Neural progenitor cell (in vitro differentiated cells): ENCODE measurements at regions not wholly inside any gene's neighbourhood (a gene's known extent, or its start where the extent isn't known, plus 50 kb on each side); places are given as distances from the start of the nearest gene placed in this dataset.

Experiments used
- DNase-seq: peaks from one replicate; pipeline ENCODE4 v3.0.0-alpha.2; 2016; ENCODE audit warnings: low spot score
- H2AFZ ChIP-seq: fragments of 200-600 bp; sonication (generic); replicated peaks from 2 replicates; pipeline ENCODE4 v1.6.1; 2016; ENCODE audit warnings: antibody characterized with exemption
- H3F3A ChIP-seq: fragments of 200-600 bp; sonication (generic); 2 replicates; pipeline ENCODE4 v1.6.1; 2016; ENCODE audit warnings: antibody characterized with exemption, low read depth
- H3K27ac ChIP-seq: fragments of 200-600 bp; sonication (generic); 2 replicates; pipeline ENCODE4 v1.5.1; 2016; ENCODE audit warnings: mild to moderate bottlenecking
- H3K27me3 ChIP-seq: fragments of 200-600 bp; sonication (generic); 2 replicates; pipeline ENCODE4 v1.6.1; 2016; ENCODE audit warnings: mild to moderate bottlenecking, moderate library complexity
- H3K36me3 ChIP-seq: fragments of 200-600 bp; sonication (generic); 2 replicates; pipeline ENCODE4 v1.5.1; 2016
- H3K4me1 ChIP-seq: fragments of 200-600 bp; sonication (generic); 2 replicates; pipeline ENCODE4 v1.6.1; 2016; ENCODE audit warnings: mixed run types
- H3K4me2 ChIP-seq: fragments of 200-600 bp; sonication (generic); 2 replicates; pipeline ENCODE4 v1.6.1; 2016
- H3K4me3 ChIP-seq: fragments of 200-600 bp; sonication (generic); 2 replicates; pipeline ENCODE4 v1.5.1; 2016
- H3K79me2 ChIP-seq: fragments of 200-600 bp; sonication (generic); 2 replicates; pipeline ENCODE4 v1.6.1; 2016; ENCODE audit warnings: low read depth
- H3K9ac ChIP-seq: fragments of 200-600 bp; sonication (generic); 2 replicates; pipeline ENCODE4 v1.6.1; 2016
- H3K9me3 ChIP-seq: fragments of 200-600 bp; sonication (generic); 2 replicates; pipeline ENCODE4 v1.5.1; 2016; ENCODE audit warnings: low read depth
- H4K20me1 ChIP-seq: fragments of 200-600 bp; sonication (generic); 2 replicates; pipeline ENCODE4 v1.6.1; 2016; ENCODE audit warnings: low read depth
- H3K27ac Mint-ChIP-seq: 3 replicates; pipeline ENCODE4 v1.8.0; 2021; ENCODE audit warnings: mixed read lengths
- H3K27me3 Mint-ChIP-seq: 2 replicates; pipeline ENCODE4 v1.8.0; 2022; ENCODE audit warnings: low read depth, mild to moderate bottlenecking, inconsistent platforms, moderate library complexity, mixed read lengths; ENCODE audit not compliant: insufficient read depth
- H3K36me3 Mint-ChIP-seq: 3 replicates; pipeline ENCODE4 v1.8.0; 2021; ENCODE audit warnings: mixed read lengths
- H3K4me1 Mint-ChIP-seq: 3 replicates; pipeline ENCODE4 v1.8.0; 2021; ENCODE audit warnings: mixed read lengths
- H3K4me3 Mint-ChIP-seq: 3 replicates; pipeline ENCODE4 v1.8.0; 2021; ENCODE audit warnings: mild to moderate bottlenecking, moderate library complexity, mixed read lengths
- H3K9me3 Mint-ChIP-seq: 3 replicates; pipeline ENCODE4 v1.8.0; 2020; ENCODE audit warnings: mixed read lengths
- CTCF ChIP-seq: fragments of 200-600 bp; sonication (generic); IDR thresholded peaks from 2 replicates; pipeline ENCODE4 v1.5.1; 2017; ENCODE audit warnings: antibody characterized with exemption, mild to moderate bottlenecking
- EZH2 ChIP-seq: fragments of 200-600 bp; sonication (generic); IDR thresholded peaks from 2 replicates; pipeline ENCODE4 v1.6.1; 2017; ENCODE audit warnings: antibody characterized with exemption, mild to moderate bottlenecking, moderate library complexity
- EZH2phosphoT487 ChIP-seq: fragments of 200-600 bp; sonication (generic); IDR thresholded peaks from 2 replicates; pipeline ENCODE4 v1.6.1; 2017; ENCODE audit warnings: antibody characterized with exemption

- TF ChIP-seq EZH2phosphoT487: no peak
- no peak for TF ChIP-seq EZH2
- Histone ChIP-seq H3K36me3 (no peaks in the 10 kb centered on the region), H3K27me3 (no peaks in the 10 kb centered on the region), H3K27ac (no peak overlapping the region), H3F3A (peaks cover 8% of the 10 kb centered on the region), H3K9ac (no peak overlapping the region), H2AFZ (no peak overlapping the region), H3K4me2 (no peak overlapping the region), H4K20me1 (no peaks in the 10 kb centered on the region), H3K79me2 (no peaks in the 10 kb centered on the region), H3K4me1 (peaks cover 26% of the 10 kb centered on the region), H3K9me3 (no peaks in the 10 kb centered on the region), H3K4me3 (no peak overlapping the region)
- Mint-ChIP-seq H3K27ac (no peak overlapping the region), H3K36me3 (no peaks in the 10 kb centered on the region), H3K4me1 (peaks cover 11% of the 10 kb centered on the region), H3K27me3 (no peaks in the 10 kb centered on the region), H3K4me3 (no peak overlapping the region), H3K9me3 (no peaks in the 10 kb centered on the region)
- peak; percentile 26 for DNase-seq
Observed at GRCh38 chr2:63785096-63785495, 56.6 kb upstream of the UGP2 start.

- Mint-ChIP-seq H3K4me3 (no peak overlapping the region), H3K9me3 (no peaks in the 10 kb centered on the region), H3K36me3 (no peaks in the 10 kb centered on the region), H3K4me1 (peaks cover 3% of the 10 kb centered on the region), H3K27me3 (no peaks in the 10 kb centered on the region), H3K27ac (no peak overlapping the region)
- no peak overlapping the region for H3K4me3 ChIP-seq
- no peak overlapping the region for H3K9ac ChIP-seq
- TF ChIP-seq EZH2: no peak
- no peak for TF ChIP-seq EZH2phosphoT487
- TF ChIP-seq CTCF: no peak
- H3F3A ChIP-seq: no peaks in the 10 kb centered on the region
- H3K4me1 ChIP-seq: peaks cover 18% of the 10 kb centered on the region
- no peaks in the 10 kb centered on the region for H4K20me1 ChIP-seq
- H3K79me2 ChIP-seq: no peaks in the 10 kb centered on the region
- H3K27ac ChIP-seq: no peak overlapping the region
- H3K9me3 ChIP-seq: no peaks in the 10 kb centered on the region
- no peaks in the 10 kb centered on the region for H3K36me3 ChIP-seq
- no peak overlapping the region for H2AFZ ChIP-seq
- DNase-seq: no peak
- no peaks in the 10 kb centered on the region for H3K27me3 ChIP-seq
- no peak overlapping the region for H3K4me2 ChIP-seq
Observed at GRCh38 chr2:63786471-63786870, 55.2 kb upstream of the UGP2 start.

- no peaks in the 10 kb centered on the region for H3K27me3 Mint-ChIP-seq
- no peaks in the 10 kb centered on the region for H3K9me3 Mint-ChIP-seq
- H3K27me3 ChIP-seq: no peaks in the 10 kb centered on the region
- H2AFZ ChIP-seq: no peak overlapping the region
- no peaks in the 10 kb centered on the region for H3K36me3 ChIP-seq
- no peak overlapping the region for H3K27ac ChIP-seq
- DNase-seq: no peak
- no peak overlapping the region for H3K27ac Mint-ChIP-seq
- H3K79me2 ChIP-seq: no peaks in the 10 kb centered on the region
- no peaks in the 10 kb centered on the region for H3K9me3 ChIP-seq
- H3K4me1 ChIP-seq: peaks cover 18% of the 10 kb centered on the region
- H3K4me3 Mint-ChIP-seq: no peak overlapping the region
- H3K4me1 Mint-ChIP-seq: peaks cover 3% of the 10 kb centered on the region
- H3K4me2 ChIP-seq: no peak overlapping the region
- H4K20me1 ChIP-seq: no peaks in the 10 kb centered on the region
- no peak for TF ChIP-seq EZH2
- no peak for TF ChIP-seq EZH2phosphoT487
- TF ChIP-seq CTCF: no peak
- no peak overlapping the region for H3K4me3 ChIP-seq
- no peaks in the 10 kb centered on the region for H3F3A ChIP-seq
- H3K9ac ChIP-seq: no peak overlapping the region
- H3K36me3 Mint-ChIP-seq: no peaks in the 10 kb centered on the region
Observed at GRCh38 chr2:63788071-63788470, 53.6 kb upstream of the UGP2 start.

GRCh38 chr2:63789338-63790020, 52.2 kb upstream of the UGP2 start:
- Histone ChIP-seq H3K9ac (no peak overlapping the region), H3K27ac (no peak overlapping the region), H3K79me2 (no peaks in the 10 kb centered on the region), H3K4me1 (peaks cover 12% of the 10 kb centered on the region), H3K4me3 (no peak overlapping the region), H3K4me2 (no peak overlapping the region), H3K27me3 (no peaks in the 10 kb centered on the region), H2AFZ (no peak overlapping the region), H3F3A (no peaks in the 10 kb centered on the region), H4K20me1 (no peaks in the 10 kb centered on the region), H3K9me3 (no peaks in the 10 kb centered on the region), H3K36me3 (no peaks in the 10 kb centered on the region)
- Mint-ChIP-seq H3K4me3 (no peak overlapping the region), H3K27ac (no peak overlapping the region), H3K36me3 (no peaks in the 10 kb centered on the region), H3K9me3 (no peaks in the 10 kb centered on the region), H3K4me1 (peaks cover 3% of the 10 kb centered on the region), H3K27me3 (no peaks in the 10 kb centered on the region)
- no peak for DNase-seq
- TF ChIP-seq EZH2: no peak
- TF ChIP-seq CTCF: no peak
- TF ChIP-seq EZH2phosphoT487: no peak
